Mesodermal cell (in vitro differentiated cells): ENCODE measurements at regions not wholly inside any gene's neighbourhood (a gene's known extent, or its start where the extent isn't known, plus 50 kb on each side); places are given as distances from the start of the nearest gene placed in this dataset.
"Not testable (repeated sequence)": the region's sequence is repeated elsewhere in the genome, so short reads cannot be mapped to it uniquely, and the experiment has no call there.

Experiments
- H3K27ac ChIP-seq: 2 replicates; pipeline ENCODE4 v1.7.0; 2013; ENCODE audit warnings: mild to moderate bottlenecking, low read depth, low read length, moderate library complexity; ENCODE audit not compliant: severe bottlenecking
- H3K36me3 ChIP-seq: 2 replicates; pipeline ENCODE4 v1.7.1; 2013; ENCODE audit warnings: mild to moderate bottlenecking, low read length, moderate library complexity; ENCODE audit not compliant: control insufficient read depth, insufficient read depth
- H3K4me1 ChIP-seq: one replicate; pipeline ENCODE4 v1.7.1; 2013; ENCODE audit warnings: mild to moderate bottlenecking, low read length; ENCODE audit not compliant: insufficient read depth, control insufficient read depth, poor library complexity, severe bottlenecking
- H3K4me3 ChIP-seq: 2 replicates; pipeline ENCODE4 v1.7.0; 2013; ENCODE audit warnings: low read length, control low read depth, mild to moderate bottlenecking; ENCODE audit not compliant: insufficient read depth, poor library complexity, severe bottlenecking; ENCODE audit errors: extremely low read depth
- H3K9me3 ChIP-seq: 2 replicates; pipeline ENCODE4 v1.7.1; 2013; ENCODE audit warnings: mild to moderate bottlenecking, low read length, moderate library complexity; ENCODE audit not compliant: control insufficient read depth
- WGBS, 2 experiments: methylation state at CpG; one replicate each; pipeline ENCODE4 v1.1.5; 2013; ENCODE audit warnings: missing lambda C conversion rate in 2 of 2; ENCODE audit not compliant: insufficient coverage in 2 of 2; 5-methylcytosine and 5-hydroxymethylcytosine counted together

DNA sequence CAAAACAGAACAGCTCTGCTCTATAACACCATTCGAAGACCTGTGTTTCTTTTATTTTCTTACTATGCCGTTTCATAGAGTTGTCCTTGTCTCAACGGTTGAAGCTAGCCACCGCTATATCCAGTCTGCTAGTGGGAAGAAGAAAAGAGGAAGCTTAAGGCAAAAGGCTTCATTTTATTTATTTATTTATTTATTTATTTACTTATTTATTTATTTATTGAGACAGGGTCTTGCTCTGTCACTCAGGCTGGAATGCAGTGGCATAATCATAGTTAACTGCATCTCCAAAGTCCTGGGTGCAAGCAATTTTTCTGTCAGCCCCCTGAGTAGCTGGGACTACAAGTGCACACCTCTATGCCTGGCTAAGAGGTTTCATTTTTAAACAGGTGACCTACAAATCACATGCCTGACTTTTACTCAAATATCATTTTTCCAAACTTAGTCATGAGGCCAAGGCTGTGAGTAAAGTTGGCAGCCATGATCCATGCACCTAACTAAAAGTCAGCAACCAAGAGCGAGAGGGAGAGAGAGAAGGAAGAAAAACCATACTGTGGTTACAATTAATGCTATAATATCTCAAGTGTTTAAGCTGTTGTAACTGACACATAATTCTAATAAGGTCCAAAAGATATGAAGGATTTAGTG, 1305.3 kb upstream of the LRRTM3 start:
- no peak overlapping the region for H3K4me3 ChIP-seq
- H3K36me3 ChIP-seq = no peaks in the 10 kb centered on the region
- 100% methylated on average over 1 to 2 of the region's 5 CpGs for WGBS, 2 experiments
- no peak overlapping the region for H3K27ac ChIP-seq
- peaks cover 1% of the 10 kb centered on the region for H3K9me3 ChIP-seq
- H3K4me1 ChIP-seq = no peaks in the 10 kb centered on the region

DNA sequence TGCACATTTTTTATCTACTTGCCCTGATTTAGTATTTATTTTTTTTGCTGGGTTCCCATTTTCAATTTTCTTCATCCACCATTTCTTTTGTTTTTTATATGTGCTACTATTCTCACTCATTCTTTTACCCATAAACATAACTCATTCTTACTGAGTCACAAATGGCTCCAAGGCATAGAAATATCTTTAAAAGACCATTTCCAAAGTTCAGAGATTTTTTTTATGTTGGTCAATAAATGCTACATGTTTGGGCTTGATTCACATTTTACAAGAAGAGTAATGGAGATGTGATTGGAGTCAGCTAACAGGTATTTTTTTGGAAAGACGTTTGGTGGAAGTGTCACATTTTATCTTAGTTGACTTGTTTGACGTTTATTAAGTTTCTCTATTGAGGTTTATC, 1303.2 kb upstream of the LRRTM3 start:
- Histone ChIP-seq H3K9me3 (no peaks in the 10 kb centered on the region), H3K27ac (no peak overlapping the region), H3K36me3 (no peaks in the 10 kb centered on the region), H3K4me3 (no peak overlapping the region), H3K4me1 (no peaks in the 10 kb centered on the region)
- WGBS, 2 experiments = 83 to 88% methylated on average over 1 to 2 of the region's 2 CpGs

DNA sequence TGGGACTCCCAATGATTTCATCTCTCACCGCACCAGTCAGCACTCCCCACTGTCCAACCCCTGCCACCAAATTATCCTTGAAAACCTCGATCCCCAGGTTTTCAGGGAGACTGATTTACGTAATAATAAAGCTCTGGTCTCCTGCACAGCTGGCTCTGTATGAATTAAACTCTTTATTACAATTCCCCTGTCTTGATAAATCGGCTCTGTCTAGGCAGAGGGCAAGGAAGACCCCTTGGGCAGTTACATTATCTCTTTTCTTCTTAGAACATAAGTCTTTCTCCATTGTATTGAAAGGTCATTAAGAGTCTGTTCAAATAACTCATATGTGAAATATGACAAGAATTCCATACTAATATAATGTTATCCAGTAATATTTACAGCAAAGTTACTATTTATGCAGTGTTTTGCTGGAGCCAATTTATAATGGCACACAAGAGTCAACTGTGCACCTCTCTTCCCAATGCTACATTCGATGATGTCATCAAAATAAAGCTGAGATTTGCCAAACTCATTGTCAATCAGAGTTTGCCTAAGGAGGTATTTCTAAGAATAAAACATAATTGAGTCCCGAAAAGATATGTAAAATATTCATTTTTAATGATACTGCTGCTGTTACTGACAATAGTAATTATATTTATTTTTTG, 1297.2 kb upstream of the LRRTM3 start:
- Histone ChIP-seq H3K4me3 (no peak overlapping the region), H3K27ac (no peak overlapping the region), H3K36me3 (no peaks in the 10 kb centered on the region), H3K9me3 (peaks cover 3% of the 10 kb centered on the region), H3K4me1 (no peaks in the 10 kb centered on the region)
- 85 to 86% methylated on average over 2 to 4 of the region's 6 CpGs for WGBS, 2 experiments

DNA sequence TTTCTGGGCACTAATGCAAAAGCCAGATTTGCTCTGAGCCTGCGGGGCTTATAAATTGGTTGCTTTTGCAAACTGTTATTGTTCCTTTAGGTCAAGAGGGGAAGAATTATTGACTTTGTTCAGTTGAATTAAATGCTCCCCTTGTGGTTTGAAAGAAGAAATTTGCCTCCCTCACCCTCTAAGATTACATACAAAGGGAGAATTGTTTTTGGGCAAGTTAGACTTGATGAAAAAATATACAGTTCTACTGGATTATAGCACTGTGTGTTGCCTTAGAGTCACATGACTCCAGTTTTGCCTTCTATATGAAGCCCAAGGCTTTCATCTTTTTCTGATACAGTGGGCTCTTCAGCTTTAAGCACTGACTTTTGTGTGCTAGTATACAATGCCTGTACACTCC, 1265.8 kb upstream of the LRRTM3 start:
- H3K9me3 ChIP-seq = peaks cover 5% of the 10 kb centered on the region
- no peaks in the 10 kb centered on the region for H3K4me1 ChIP-seq
- no peak overlapping the region for H3K27ac ChIP-seq
- WGBS, 2 experiments = no CpG with 5 or more reads among the region's 1 CpG
- H3K4me3 ChIP-seq = no peak overlapping the region
- H3K36me3 ChIP-seq = no peaks in the 10 kb centered on the region

DNA sequence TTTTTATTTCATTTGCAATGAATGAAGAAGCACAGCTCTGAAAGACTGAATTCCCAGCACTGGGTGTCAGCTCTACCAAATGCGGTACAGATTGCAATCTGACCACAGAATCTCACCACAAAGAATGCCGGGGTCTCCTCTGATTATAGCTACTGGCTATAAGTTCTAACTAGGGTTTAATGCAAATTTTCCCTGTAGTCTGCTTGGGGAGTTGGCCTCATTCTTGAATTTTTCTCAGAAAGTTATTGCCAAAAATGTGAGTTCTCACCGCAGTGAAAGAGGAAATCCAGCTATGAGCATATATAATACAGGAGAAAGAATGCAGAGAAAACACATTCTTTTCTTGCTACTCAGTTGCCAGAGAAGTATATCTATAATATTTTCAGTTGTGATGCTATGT, 1255.7 kb upstream of the LRRTM3 start:
- Histone ChIP-seq H3K27ac (no peak overlapping the region), H3K9me3 (no peaks in the 10 kb centered on the region), H3K4me3 (no peak overlapping the region), H3K4me1 (no peaks in the 10 kb centered on the region), H3K36me3 (no peaks in the 10 kb centered on the region)
- WGBS, 2 experiments = 100% methylated on average over 1 of the region's 3 CpGs; no CpG with 5 or more reads in 1 of the 2 experiments

DNA sequence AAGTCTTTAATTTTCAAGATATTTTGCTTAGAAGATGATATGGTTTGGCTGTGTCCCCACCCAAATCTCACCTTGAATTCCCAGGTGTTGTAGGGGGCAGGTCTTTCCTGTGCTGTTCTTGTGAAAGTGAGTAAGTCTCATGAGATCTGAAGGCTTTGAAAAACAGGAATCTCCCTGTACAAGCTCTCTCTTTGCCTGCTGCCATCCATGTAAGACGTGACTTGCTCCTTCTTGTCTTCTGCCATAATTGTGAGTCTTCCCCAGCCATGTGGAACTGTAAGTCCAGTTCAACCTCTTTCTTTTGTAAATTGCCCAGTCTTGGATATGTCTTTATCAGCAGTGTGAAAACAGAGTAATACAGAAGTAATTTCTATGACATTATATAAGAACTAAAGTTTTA, 1255.2 kb upstream of the LRRTM3 start:
- not testable (repeated sequence) for H3K4me3 ChIP-seq, H3K9me3 ChIP-seq, H3K36me3 ChIP-seq, H3K4me1 ChIP-seq, H3K27ac ChIP-seq
- 86% methylated on average over 1 of the region's 1 CpG; no CpG with 5 or more reads in 1 of the 2 experiments for WGBS, 2 experiments

DNA sequence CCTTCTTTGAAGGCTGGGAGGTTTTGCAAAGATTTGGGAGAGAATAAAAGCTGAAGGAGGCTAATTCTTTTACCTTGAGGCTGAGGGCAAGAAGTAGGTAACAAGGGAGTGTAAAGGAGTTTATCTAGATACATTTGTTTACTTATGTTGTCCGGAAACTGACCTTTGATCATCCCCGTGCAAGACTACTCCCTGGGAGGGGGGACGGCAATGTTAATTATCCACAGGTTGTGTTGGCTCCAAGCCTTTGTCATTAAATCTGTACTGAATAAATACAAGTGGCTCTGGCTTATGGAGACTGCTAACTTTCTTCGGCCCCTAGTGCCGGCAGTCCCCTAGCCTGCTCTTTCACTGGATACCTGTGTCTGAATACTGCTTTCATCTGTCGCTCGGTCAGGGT, 1250.6 kb upstream of the LRRTM3 start:
- no peak overlapping the region for H3K4me3 ChIP-seq
- 81 to 95% methylated on average over 3 to 4 of the region's 7 CpGs for WGBS, 2 experiments
- no peak overlapping the region for H3K27ac ChIP-seq
- no peaks in the 10 kb centered on the region for H3K4me1 ChIP-seq
- no peaks in the 10 kb centered on the region for H3K9me3 ChIP-seq
- no peaks in the 10 kb centered on the region for H3K36me3 ChIP-seq

DNA sequence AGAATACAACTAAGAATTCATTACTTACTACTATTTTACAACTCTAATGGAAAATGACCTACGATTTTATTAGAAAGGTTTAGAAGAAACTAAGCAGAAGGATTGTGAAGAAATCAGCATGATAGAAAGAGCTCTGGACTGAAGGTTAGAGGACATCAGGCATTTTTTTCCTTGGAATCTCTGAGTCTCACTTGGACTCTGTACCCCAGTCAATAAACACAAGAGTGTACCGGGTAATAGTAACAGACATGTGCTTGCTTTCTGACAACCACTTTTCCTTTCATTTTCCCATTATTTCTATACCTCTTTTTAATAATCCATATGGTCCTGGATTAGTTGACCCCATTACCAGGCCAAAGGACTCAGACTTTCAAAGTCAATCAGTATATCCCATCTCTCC, 1240.9 kb upstream of the LRRTM3 start:
- H3K36me3 ChIP-seq = no peaks in the 10 kb centered on the region
- WGBS, 2 experiments = 100% methylated on average over 1 of the region's 2 CpGs
- no peak overlapping the region for H3K27ac ChIP-seq
- H3K4me3 ChIP-seq = no peak overlapping the region
- H3K4me1 ChIP-seq = no peaks in the 10 kb centered on the region
- H3K9me3 ChIP-seq = no peaks in the 10 kb centered on the region

DNA sequence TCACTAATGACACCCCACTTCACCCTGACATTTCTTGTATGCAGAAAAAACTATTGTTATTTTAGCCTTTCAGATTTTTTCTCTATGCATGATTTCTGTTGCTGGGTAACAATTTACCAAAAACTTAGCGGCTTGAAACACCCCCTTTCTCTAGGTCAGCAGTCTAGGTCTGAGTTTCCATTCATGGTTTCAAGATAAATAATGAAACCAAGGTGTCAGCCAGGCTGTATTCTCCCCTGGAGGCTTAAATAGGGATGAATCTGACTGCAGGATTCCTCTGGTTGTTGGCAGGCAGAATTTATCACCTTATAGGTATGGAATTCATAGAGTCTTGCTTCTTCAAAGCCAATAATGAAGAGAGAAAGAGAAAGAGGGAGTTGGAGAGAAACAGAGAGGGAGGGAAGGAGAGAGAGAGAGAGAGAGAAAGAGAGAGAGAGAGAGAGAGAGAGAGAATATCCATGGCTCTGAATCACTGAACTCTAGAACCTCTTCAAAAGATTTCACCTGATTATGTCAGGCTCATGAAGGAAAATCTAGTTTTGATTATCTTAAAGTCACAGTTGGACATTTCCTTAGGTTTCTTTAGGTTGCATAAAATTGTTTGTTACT, 1224.6 kb upstream of the LRRTM3 start:
- no CpG with 5 or more reads among the region's 1 CpG for WGBS, 2 experiments

DNA sequence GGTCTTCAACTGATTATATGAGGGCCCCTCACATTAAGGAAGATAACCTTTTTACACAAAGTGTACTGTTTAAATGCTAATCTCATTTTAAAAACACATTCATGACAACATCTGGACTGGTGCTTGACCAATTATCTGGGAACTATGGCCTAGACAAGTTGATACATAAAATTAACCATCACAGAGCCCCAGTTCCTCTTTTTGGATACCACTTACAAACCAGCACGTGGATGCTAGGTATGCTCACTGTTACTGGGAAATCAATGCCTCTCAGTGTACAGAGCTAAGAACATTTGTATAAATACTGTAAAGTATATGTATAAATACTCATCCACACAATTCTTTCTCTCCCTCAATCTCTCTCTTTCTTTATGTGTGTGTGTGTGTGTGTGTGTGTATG, 1217.8 kb upstream of the LRRTM3 start:
- H3K36me3 ChIP-seq = no peaks in the 10 kb centered on the region
- no peaks in the 10 kb centered on the region for H3K4me1 ChIP-seq
- no peak overlapping the region for H3K4me3 ChIP-seq
- H3K27ac ChIP-seq = no peak overlapping the region
- H3K9me3 ChIP-seq = no peaks in the 10 kb centered on the region
- WGBS, 2 experiments = no CpG with 5 or more reads among the region's 1 CpG

More for the DNA sequence above, 1224.6 kb upstream of the LRRTM3 start:
- H3K27ac ChIP-seq = no peak overlapping the region
- no peaks in the 10 kb centered on the region for H3K9me3 ChIP-seq
- H3K36me3 ChIP-seq = no peaks in the 10 kb centered on the region
- no peak overlapping the region for H3K4me3 ChIP-seq
- no peaks in the 10 kb centered on the region for H3K4me1 ChIP-seq

DNA sequence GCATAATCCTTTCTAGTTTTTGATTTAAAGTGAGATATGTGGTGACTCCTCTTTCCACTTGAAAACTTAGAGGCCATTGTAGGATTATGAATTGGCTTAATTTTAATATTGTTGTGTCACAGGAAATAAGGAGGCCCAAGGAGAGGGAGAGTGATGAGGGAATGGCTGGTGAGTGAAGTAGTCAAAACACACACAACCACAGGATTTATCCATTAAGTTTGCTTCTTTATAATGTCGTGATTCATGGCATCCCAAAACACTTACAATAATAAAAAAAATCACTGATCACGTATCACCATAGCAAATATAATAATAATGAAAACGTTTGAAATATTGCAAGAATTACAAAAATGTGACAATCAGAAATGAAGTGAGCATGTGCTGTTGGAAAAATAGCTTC, 1215.5 kb upstream of the LRRTM3 start:
- H3K4me1 ChIP-seq = no peaks in the 10 kb centered on the region
- H3K27ac ChIP-seq = no peak overlapping the region
- no peaks in the 10 kb centered on the region for H3K9me3 ChIP-seq
- H3K4me3 ChIP-seq = no peak overlapping the region
- H3K36me3 ChIP-seq = no peaks in the 10 kb centered on the region
- WGBS, 2 experiments = no CpG with 5 or more reads among the region's 3 CpGs
